Fibroblast of skin of right biceps (primary cell): ENCODE measurements at regions not wholly inside any gene's neighbourhood (a gene's known extent, or its start where the extent isn't known, plus 50 kb on each side); places are given as distances from the start of the nearest gene placed in this dataset.

Experiments used
- DNase-seq: peaks from one replicate; pipeline ENCODE4 v3.0.0-alpha.2; 2013

DNA sequence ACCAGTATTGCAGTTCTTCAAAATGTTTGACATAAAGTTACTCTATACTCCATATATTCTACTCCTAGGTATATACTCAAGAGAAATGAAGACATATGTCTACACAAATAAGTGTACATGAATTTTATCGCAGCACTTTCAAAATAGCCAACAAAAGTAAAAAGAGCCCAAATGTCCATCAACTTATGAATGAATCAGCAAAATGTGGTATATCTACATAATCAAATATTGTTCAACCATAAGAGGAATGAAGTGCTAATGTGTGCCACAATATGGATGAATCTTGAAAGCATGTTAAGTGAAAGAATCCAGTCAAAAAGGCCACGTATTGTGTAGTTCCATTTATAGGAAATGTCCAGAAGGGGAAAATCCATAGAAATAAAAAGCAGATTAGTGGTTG is 98.6 kb upstream of the F3 start:
- DNase-seq: no peak

DNA sequence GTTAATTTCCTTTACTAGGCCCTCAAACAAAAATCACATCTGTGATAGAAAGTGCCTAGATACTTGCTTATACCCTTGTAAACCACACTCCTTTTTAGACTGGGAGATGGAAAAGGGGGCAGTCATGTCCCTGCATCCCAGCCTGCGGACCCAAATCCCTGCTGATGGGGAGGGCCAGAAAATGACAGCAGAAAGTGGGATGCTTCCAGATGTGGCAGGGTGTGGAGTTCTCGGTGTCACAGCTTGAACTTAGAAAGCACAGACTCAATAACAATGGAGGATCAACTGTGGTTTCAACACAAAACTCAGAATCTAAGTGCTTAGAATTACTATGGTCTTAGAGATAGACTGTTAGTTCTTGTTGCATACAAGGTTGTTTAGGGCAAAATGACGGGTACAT is 95.6 kb upstream of the F3 start:
- DNase-seq: no peak

DNA sequence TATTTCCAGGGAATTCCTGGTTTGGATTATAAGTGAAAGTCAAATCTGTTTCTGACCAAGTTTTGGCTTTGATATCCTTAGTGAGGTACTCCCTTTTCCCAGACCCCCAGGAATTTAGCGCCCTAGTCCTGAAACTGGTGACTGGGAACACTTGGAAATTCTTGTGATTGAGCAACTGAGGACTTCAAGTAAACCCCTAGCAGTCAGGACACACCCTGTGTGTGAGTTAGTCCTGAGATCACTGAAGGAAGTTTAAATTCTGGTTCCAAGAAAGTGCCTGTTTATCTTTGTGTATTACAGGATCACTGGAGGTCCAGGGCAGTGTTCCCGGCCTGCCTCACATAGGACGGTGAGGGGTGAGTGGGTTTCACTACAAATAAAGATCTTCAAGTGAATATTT is 95.1 kb upstream of the F3 start:
- peak; percentile 71 for DNase-seq

DNA sequence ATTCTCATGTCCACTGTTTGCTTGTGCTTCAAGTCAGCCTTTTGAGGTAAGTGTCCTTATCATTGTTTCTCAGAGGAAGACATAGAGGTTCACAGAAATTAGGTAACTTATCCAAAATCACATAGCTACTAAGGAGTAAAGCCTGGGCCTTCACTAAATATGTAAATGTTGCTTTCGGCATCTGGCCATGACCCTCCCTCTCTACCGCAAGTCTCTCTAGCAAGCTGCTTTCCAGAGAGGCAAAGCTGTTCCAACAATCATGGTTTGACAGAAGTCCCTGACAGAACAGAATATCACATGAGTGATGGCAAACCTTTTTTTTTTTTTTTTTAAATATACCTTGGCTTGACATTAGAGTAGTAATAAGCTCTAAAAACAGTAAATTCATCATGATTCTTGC is 94.5 kb upstream of the F3 start:
- DNase-seq: no peak

GRCh38 chr1:94634977-94635416 is 93.4 kb upstream of the F3 start:
- DNase-seq: no peak

DNA sequence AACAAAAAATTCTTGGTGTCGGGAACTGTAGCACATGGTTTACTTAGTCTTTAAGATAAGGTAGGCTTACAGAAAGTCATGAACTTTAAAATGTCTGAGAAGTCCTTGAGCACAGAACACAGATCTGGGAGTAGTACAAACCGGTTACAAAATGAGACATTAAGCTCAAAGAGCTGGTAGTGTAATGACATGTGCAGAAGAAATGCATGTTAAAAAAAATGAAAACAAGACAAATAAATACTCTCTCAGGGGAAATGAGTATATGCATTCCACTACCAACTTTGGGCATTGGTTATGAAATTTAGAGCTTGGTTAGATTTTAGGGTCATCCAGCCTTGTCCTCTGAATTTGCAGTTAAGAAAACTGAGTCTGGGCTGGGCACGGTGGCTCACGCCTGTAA is 91.5 kb upstream of the F3 start:
- peak; percentile 66 for DNase-seq

GRCh38 chr1:94629259-94630181 is 88.0 kb upstream of the F3 start:
- DNase-seq: no peak

GRCh38 chr1:94628499-94628843 is 86.9 kb upstream of the F3 start:
- no peak for DNase-seq

DNA sequence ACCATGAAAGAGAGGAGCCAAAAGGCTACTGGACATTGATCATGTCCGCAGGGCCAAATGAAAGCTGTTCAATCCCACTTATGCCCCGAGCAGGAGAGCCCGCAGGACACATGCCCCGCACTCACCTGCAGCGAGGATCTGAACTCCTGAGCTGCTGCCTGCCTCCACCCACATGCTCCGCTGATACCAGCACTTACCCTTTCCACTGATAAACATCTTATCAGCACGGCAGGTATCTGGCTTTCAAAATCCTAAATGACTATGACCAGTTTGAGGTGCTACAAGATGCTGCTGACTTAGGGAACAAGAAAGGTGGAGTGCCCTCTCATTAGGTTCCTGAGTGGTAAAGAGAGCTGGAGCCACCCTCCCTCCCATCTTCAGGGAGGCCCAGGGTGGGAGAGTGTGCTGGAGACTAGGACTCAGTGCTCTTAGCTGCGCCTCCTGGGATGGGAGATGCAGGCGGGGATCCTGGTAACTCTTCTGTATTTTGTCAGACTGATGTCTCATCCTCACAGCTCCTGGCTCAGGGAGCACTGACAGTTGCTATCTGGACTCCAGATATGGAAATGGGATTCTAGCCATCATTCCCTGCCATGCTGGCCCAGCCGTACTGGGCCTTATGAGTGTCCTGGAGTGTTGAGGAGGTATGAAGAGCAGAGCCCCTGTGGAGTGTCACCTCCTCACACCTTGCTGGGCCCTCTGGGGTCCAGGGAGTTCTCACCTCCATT is 86.4 kb upstream of the F3 start:
- no peak for DNase-seq

DNA sequence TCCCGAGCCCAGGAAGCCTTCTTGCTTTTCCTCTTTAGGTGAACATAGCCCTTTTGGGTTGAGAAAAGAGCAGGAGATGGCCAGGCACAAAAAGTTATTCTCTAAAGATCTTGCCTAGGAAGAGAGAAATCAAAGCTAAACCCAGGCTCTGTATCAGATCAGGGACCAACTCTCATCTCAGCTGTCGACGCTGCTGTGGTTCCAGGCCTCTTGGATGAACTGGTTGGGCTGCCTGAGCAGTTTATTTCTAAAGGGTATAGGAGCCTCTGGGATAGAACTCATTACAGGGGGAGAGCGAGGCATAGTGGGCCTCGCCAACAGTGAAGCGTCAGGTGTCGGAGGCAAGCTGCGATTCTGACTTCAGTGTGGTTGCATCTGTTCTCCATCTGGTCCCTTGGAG is 82.6 kb upstream of the F3 start:
- DNase-seq: no peak

DNA sequence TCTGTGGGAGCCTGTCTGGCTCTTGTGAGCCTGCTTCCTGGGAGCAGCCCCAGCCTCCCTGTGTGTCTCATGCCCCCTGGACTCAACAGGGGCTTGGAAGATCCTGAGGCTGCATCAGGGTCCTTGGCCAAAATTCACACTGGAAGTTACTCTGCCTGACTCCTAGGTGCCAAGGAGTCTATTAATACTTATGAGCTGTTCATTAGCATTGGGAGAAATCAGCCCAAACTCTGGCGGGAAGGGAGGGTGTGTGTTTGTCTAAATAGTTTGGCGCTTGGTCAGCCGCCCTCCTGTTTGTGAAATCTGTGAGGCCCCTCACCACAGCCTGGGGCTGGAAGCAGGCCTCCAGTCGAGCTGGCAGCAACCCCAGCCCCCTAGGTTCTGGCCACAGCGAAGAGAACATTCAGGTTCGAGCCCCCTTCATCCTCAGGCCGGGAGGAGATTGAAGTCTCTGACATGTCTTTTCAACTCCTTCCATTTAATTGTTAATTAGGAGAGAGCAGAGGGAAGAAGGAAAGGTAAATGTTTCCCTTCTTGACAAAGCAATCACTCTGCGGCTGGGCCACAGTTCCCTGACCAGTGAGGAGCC is 82.1 kb upstream of the F3 start:
- DNase-seq: peak; percentile 64

DNA sequence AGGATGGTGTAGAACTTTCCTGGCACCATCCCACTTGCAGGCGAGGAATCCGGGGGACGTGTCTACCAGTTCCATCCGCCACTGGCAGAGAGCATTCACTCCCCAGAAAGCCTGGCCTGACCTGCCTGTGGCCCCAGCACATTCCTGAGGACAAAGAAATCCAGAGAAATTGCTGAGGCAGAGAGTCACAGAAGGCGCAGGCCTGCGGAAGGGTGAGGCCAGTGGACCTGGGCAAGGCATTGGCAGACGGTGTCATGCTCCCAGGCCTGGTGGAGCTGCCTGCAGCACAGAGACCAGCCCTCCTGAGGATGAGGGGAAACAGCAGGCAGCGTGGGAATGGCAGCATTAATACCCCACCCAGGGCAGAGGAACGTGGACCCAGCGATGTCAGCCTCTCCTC is 81.2 kb upstream of the F3 start:
- peak; percentile 75 for DNase-seq

DNA sequence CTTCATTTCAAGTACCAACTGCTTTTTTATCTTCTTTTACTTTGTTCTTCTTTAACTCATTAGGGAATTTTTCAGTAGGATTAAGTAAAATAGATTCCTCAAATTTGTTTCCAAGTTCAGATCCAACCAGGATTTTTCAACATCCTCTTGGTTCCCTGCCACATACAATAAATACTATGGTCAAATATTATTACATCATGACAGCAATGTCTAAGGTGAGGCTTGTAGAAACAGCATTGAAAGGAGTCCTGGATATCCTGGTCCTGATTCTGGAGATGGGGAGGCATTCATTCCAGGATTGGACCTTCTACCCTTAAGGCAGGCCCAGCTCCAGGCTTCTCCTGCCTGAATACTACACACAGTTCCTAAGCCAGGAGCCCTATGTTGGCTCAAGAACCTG is 80.2 kb upstream of the F3 start:
- DNase-seq: peak; percentile 25

DNA sequence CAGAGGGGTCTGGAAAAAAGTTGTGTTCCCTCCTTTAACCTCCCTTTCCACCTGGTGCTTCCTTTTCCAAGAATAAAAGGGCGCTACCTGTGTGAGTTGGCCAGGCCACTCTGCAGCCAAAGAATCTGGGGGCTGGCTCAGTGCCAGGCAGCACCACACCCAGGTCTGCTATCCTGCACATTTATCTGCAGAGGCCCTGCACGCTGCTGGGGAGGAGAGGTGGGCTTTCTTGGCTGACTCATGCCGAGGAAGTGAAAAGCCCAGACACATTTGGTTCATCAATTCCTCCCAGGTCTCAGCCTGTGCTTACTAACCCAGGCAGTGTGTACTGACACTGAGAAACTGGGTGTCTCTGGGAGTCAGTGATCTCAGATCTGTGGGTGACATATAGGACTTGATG is 79.8 kb upstream of the F3 start:
- peak; percentile 69 for DNase-seq

DNA sequence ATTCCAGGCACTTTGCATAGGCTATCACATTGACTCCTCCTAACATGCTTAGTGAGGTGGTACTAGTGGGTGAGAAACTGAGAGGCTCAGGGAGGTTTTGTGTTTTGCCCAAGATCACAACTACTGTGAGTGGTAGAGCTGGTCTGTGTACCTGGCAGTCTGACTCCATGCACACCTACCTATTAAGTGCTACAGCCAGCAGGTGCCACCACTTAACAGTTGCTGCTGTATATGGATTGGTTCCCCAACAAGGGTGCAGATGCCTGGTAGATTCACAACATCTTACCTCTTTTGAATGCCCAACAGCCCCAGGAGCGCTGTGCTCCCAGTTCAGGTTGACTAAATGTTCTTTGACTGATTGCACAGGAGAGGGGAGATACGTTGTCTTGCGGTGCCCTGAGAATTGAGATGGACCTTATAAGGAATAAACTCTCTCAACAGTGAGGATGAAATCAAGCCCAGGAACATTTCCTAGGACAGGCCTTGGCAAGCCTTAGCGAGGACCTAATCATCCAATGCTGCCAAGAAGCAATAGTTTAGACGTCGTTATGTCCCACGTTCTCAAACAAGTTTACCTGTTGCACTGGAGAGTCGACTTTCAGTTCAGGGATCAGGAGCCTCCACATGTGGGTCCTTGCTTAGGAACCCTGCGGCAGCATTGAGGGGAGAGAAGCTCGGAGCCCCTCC is 78.9 kb upstream of the F3 start:
- DNase-seq: no peak

DNA sequence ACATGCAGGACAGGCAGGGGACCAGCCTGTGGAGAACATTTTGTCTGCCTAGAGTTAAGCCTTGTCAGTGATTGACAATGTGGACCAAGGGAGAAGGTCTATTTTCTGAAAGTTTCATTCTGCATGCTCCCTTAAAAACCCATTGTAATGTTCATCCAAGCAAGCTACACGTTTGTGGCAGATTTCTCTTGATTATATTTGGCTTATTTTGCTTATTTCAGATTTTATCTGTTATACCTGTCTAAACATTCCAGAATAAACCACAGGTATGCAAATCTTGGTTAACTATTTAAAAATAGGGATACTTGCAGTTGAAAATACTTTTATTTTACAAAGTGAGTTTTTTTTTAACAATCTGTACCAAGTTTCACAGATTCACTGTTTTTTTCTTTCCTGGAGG is 78.2 kb upstream of the F3 start:
- no peak for DNase-seq

DNA sequence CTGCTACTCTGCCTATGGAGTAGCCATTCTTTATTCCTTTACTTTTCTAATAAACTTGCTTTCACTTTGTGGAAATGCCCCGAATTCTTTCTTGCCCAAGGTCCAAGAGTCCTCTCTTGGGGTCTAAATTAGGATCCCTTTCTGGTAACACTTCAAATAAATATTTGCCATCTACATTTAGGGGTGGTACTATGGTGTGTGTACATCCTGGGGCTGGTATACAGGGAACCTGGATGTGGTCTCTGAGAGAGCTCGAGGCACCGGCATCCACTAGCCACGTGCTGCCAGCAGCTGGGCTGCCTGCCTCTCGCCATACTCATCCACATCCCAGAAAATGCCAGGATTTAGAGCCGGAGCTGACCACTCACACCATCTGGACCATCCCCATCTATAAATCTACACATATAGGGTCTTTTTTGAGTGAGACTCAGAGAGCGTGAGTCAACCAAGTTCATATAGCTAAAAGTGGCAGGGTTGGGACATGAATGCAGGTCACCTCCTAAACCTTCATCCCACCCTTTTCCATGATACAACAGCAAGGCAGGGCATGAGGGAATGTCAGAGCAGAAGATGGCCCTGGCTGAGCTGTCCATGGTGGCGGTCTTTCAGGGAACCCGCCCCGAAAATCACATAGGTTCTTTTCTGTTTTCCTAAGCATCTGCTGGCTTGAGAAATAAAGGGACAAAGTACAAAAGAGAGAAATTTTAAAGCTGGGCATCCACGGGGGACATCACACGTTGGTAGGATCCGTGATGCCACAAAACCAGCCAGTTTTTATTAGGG is 76.6 kb upstream of the F3 start:
- no peak for DNase-seq

- peak; percentile 86 for DNase-seq
Observed at GRCh38 chr1:94617134-94617805, 75.7 kb upstream of the F3 start.

- no peak for DNase-seq
Observed at GRCh38 chr1:94616506-94616905, 74.9 kb upstream of the F3 start.

- no peak for DNase-seq
Observed at GRCh38 chr1:94614996-94615395, 73.4 kb upstream of the F3 start.

GRCh38 chr1:94614168-94614815 is 72.7 kb upstream of the F3 start:
- DNase-seq: no peak
